ENCODE measurements at regions not wholly inside any gene's neighbourhood (a gene's known extent, or its start where the extent isn't known, plus 50 kb on each side); places are given as distances from the start of the nearest gene placed in this dataset.

- TF ChIP-seq, protein P1, sequence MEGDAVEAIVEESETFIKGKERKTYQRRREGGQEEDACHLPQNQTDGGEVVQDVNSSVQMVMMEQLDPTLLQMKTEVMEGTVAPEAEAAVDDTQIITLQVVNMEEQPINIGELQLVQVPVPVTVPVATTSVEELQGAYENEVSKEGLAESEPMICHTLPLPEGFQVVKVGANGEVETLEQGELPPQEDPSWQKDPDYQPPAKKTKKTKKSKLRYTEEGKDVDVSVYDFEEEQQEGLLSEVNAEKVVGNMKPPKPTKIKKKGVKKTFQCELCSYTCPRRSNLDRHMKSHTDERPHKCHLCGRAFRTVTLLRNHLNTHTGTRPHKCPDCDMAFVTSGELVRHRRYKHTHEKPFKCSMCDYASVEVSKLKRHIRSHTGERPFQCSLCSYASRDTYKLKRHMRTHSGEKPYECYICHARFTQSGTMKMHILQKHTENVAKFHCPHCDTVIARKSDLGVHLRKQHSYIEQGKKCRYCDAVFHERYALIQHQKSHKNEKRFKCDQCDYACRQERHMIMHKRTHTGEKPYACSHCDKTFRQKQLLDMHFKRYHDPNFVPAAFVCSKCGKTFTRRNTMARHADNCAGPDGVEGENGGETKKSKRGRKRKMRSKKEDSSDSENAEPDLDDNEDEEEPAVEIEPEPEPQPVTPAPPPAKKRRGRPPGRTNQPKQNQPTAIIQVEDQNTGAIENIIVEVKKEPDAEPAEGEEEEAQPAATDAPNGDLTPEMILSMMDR (IDR thresholded peaks at IDR 0.05): no peak
- no peak for TF ChIP-seq POLR2A (IDR thresholded peaks at IDR 0.05)
Measured at GRCh38 chr7:140263277-140263676, 86.5 kb upstream of the KDM7A start.
